Psoas muscle (tissue), 7 donors: ENCODE measurements at regions not wholly inside any gene's neighbourhood (a gene's known extent, or its start where the extent isn't known, plus 50 kb on each side); places are given as distances from the start of the nearest gene placed in this dataset.

Experiments
- ATAC-seq, 4 donors: fragments of 200-7000 bp; cut with Tn5 transposase; one replicate each; pipeline ENCODE4 v1.9.1; 2020; ENCODE audit warnings: moderate library complexity in 3 of 4, mild to moderate bottlenecking in 2 of 4
- DNase-seq, 2 donors: peaks; one replicate each; pipeline ENCODE4 v3.0.0-alpha.2; 2020
- H3K27ac ChIP-seq: fragments of 200-600 bp; one replicate; pipeline ENCODE4 v1.8.0; 2022
- H3K27me3 ChIP-seq, 3 donors: fragments of 200-600 bp in 1 of 3; one replicate each; pipeline versions ENCODE4 v1.6.1 to v1.8.0; 2013 to 2022; ENCODE audit warnings: low read length in 2 of 3, mild to moderate bottlenecking in 2 of 3, moderate library complexity in 1 of 3; ENCODE audit not compliant: insufficient read depth in 3 of 3
- H3K36me3 ChIP-seq, 2 donors: fragments of 200-600 bp in 1 of 2; one replicate each; pipeline versions ENCODE4 v1.6.1 to v1.8.0; 2013 to 2022; ENCODE audit warnings: low read depth in 1 of 2, mild to moderate bottlenecking in 1 of 2, moderate library complexity in 1 of 2; ENCODE audit not compliant: insufficient read depth in 1 of 2
- H3K4me1 ChIP-seq: fragments of 200-600 bp; one replicate; pipeline ENCODE4 v1.8.0; 2022
- H3K4me3 ChIP-seq: fragments of 200-600 bp; one replicate; pipeline ENCODE4 v1.8.0; 2022; ENCODE audit warnings: mild to moderate bottlenecking
- H3K9me3 ChIP-seq: fragments of 200-600 bp; one replicate; pipeline ENCODE4 v1.8.0; 2022
- WGBS, 3 donors: extraction: QIAGEN DNeasy Blood & Tissue Kit; methylation state at CpG; one replicate each; pipeline versions ENCODE4 v1.1.6 to v1.1.7; 2013; 5-methylcytosine and 5-hydroxymethylcytosine counted together
- intact Hi-C, 2 donors: fragments of 100-400 bp; cut with DNase I; formaldehyde crosslinking; loops; one replicate each; pipeline versions ENCODE4 v1.11.0 to v1.14.2; 2022
- TF ChIP-seq, protein P1 (sequence below): fragments of 200-600 bp; IDR thresholded peaks from one replicate; pipeline ENCODE4 v1.8.0; 2022; ENCODE audit warnings: antibody characterized with exemption
- donor health status: healthy with polysubstance abuse.
- donor health status: DM: no; HTN: no; CAD: no; lungs with moderate emphysema.
- donor health status: Bipolar disorder and iron deficiency.
- donor health status: healthy.
- donor health status: DM: yes; HTN: yes; CAD: no.
- donor health status: DM: no; HTN: no; CAD: no.
- donor health status: DM: yes; HTN: yes; CAD: no.

DNA sequence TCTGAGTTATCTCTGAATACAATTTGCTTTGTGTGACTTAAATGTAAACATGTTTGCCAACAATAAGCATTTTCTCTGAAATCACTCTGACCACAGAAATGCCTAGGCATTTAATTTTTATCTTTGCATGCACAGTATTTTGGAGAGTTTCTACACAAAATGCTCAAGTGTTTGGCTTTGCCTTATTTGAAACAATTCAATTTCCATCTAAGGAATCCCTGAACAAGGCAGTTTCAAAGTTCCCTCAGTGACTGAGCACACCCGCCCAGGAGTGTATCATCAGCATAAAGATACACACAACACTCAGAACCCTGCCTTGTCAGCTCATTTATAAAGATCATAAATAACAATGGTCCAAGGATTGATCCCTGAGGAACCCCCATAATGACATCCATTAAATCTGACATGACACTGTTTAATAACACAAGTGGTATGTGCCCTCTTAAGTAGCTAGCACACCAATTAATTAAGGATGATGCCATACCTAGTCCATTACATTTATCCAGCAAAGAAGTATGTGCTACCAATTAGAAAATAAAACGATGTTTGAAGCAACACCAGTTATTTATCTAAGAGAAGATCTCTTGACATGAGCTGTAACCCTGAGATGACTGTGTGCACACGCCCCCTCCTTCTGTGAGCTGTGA, 585.8 kb downstream of the ADGRL2 start:
- WGBS, 3 donors, result 64 to 67% (median 65%) methylated on average over 3 of the region's 3 CpGs
- Histone ChIP-seq H3K9me3 (no peaks in the 10 kb centered on the region), H3K4me1 (no peaks in the 10 kb centered on the region), H3K4me3 (no peak overlapping the region), H3K27ac (no peak overlapping the region), H3K36me3 (no peaks in the 10 kb centered on the region), H3K27me3 (no peaks in the 10 kb centered on the region)
- no peak for DNase-seq
- intact Hi-C loops, result no loop called here
- ATAC-seq, result no peak
- TF ChIP-seq, protein P1, sequence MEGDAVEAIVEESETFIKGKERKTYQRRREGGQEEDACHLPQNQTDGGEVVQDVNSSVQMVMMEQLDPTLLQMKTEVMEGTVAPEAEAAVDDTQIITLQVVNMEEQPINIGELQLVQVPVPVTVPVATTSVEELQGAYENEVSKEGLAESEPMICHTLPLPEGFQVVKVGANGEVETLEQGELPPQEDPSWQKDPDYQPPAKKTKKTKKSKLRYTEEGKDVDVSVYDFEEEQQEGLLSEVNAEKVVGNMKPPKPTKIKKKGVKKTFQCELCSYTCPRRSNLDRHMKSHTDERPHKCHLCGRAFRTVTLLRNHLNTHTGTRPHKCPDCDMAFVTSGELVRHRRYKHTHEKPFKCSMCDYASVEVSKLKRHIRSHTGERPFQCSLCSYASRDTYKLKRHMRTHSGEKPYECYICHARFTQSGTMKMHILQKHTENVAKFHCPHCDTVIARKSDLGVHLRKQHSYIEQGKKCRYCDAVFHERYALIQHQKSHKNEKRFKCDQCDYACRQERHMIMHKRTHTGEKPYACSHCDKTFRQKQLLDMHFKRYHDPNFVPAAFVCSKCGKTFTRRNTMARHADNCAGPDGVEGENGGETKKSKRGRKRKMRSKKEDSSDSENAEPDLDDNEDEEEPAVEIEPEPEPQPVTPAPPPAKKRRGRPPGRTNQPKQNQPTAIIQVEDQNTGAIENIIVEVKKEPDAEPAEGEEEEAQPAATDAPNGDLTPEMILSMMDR, result no peak

GRCh38 chr1:82384776-82385175, 584.0 kb downstream of the ADGRL2 start:
- TF ChIP-seq, protein P1, result no peak
- intact Hi-C loops, result no loop called here
- H3K4me1 ChIP-seq, result no peaks in the 10 kb centered on the region
- H3K27me3 ChIP-seq, result no peaks in the 10 kb centered on the region
- no peak overlapping the region for H3K4me3 ChIP-seq
- H3K36me3 ChIP-seq, result no peaks in the 10 kb centered on the region
- H3K27ac ChIP-seq, result no peak overlapping the region
- 54 to 58% (median 56%) methylated on average over 3 of the region's 3 CpGs for WGBS, 3 donors
- ATAC-seq, result no peak
- no peak for DNase-seq
- H3K9me3 ChIP-seq, result no peaks in the 10 kb centered on the region

DNA sequence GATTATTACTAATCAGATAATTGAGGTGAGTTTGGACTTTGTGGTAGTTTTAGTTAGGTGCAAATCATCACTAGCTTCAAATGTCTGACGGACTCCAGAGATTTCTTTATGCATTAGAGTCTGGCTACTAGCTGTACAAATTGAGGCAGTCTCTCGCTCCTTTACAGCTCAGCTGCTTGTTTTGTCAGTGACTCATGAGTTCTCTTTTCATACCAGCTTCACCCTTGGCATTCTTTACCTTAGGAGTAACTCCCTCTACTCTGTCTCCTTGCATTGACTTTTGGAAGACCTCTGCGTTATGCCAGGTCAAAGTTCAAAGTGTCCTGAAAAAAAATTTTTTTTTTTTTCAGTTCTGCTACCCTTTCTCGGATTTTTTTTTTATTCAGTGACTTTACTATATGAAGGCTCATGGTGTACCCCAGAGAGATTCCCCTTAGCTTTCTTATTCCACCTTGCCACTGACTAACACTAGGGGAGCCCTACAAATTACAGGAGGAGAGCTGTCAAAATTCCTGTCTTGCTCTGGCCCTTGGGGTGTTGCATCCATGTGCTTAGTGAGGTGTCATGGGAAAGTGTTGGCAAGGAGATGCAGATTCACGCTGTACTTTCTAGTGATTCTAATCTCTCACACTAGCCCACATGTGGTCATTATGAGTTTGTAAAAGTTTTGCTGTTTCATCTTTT, 576.6 kb downstream of the ADGRL2 start:
- no peak for ATAC-seq
- 81 to 89% (median 87%) methylated on average over 5 of the region's 5 CpGs for WGBS, 3 donors
- no peak for DNase-seq

DNA sequence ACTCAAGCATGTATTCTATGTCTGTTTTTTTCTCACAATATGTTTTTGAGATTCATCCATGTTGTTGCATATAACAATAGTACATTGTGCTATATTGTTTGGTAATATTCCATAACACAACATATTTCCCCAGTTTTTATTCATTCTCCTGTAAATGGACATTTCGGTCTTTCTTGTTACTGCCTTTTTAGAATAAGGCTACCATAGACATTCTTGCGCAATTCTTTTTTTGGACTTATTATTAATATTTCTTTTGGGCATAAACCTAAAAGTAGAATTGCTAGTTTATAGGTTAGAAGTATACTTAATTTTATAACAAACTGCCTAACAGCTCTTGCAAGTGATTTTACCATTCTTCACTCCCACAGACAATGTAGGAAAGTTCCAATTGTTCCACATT, 573.0 kb downstream of the ADGRL2 start:
- Histone ChIP-seq H3K27me3 (no peaks in the 10 kb centered on the region), H3K36me3 (no peaks in the 10 kb centered on the region), H3K4me1 (no peaks in the 10 kb centered on the region), H3K27ac (no peak overlapping the region), H3K9me3 (peaks cover 4% of the 10 kb centered on the region), H3K4me3 (no peak overlapping the region)
- ATAC-seq (no peak), DNase-seq (no peak)
- intact Hi-C loops, result no loop called here
- WGBS, 3 donors, result 97 to 98% (median 98%) methylated on average over 2 of the region's 2 CpGs
- TF ChIP-seq, protein P1, result no peak

More for the DNA sequence above, 576.6 kb downstream of the ADGRL2 start:
- Histone ChIP-seq H3K27me3 (no peaks in the 10 kb centered on the region), H3K27ac (no peak overlapping the region), H3K4me1 (no peaks in the 10 kb centered on the region), H3K4me3 (no peak overlapping the region), H3K9me3 (peaks cover 4% of the 10 kb centered on the region), H3K36me3 (no peaks in the 10 kb centered on the region)
- intact Hi-C loops, result no loop called here
- TF ChIP-seq, protein P1, result no peak
